Endodermal cell (in vitro differentiated cells): ENCODE measurements at regions not wholly inside any gene's neighbourhood (a gene's known extent, or its start where the extent isn't known, plus 50 kb on each side); places are given as distances from the start of the nearest gene placed in this dataset.
"Not testable (repeated sequence)": the region's sequence is repeated elsewhere in the genome, so short reads cannot be mapped to it uniquely, and the experiment has no call there.

ENCODE experiments used
- DNase-seq: peaks from one replicate; pipeline ENCODE4 v3.0.0-alpha.2; 2017
- H3K27ac ChIP-seq: 2 replicates; pipeline ENCODE4 v1.5.1; 2013; ENCODE audit warnings: mild to moderate bottlenecking, low read depth, low read length, moderate library complexity
- H3K27me3 ChIP-seq: 2 replicates; pipeline ENCODE4 v1.6.1; 2013; ENCODE audit warnings: mild to moderate bottlenecking, low read length, moderate library complexity; ENCODE audit not compliant: insufficient read depth, control insufficient read depth, poor library complexity, severe bottlenecking
- H3K36me3 ChIP-seq: 2 replicates; pipeline ENCODE4 v1.7.0; 2013; ENCODE audit warnings: mild to moderate bottlenecking, low read length, moderate library complexity; ENCODE audit not compliant: control insufficient read depth, insufficient read depth
- H3K4me1 ChIP-seq: one replicate; pipeline ENCODE4 v1.7.0; 2013; ENCODE audit warnings: low read length; ENCODE audit not compliant: control insufficient read depth, insufficient read depth
- H3K4me3 ChIP-seq: 2 replicates; pipeline ENCODE4 v1.5.1; 2013; ENCODE audit warnings: mild to moderate bottlenecking, low read length, moderate library complexity
- H3K9ac ChIP-seq: 2 replicates; pipeline ENCODE4 v1.6.1; 2013; ENCODE audit warnings: mild to moderate bottlenecking, low read length, moderate library complexity; ENCODE audit not compliant: poor library complexity, severe bottlenecking; ENCODE audit errors: extremely low read depth
- H3K9me3 ChIP-seq: 2 replicates; pipeline ENCODE4 v1.6.1; 2013; ENCODE audit warnings: mild to moderate bottlenecking, low read length, moderate library complexity; ENCODE audit not compliant: control insufficient read depth
- H3K27ac Mint-ChIP-seq: 2 replicates; pipeline ENCODE4 v1.8.0; 2020; ENCODE audit warnings: mixed read lengths
- H3K27me3 Mint-ChIP-seq: 2 replicates; pipeline ENCODE4 v1.8.0; 2021; ENCODE audit warnings: mild to moderate bottlenecking, mixed read lengths; ENCODE audit not compliant: insufficient read depth
- H3K36me3 Mint-ChIP-seq: 2 replicates; pipeline ENCODE4 v1.8.0; 2020; ENCODE audit warnings: low read depth, mixed read lengths
- H3K4me1 Mint-ChIP-seq: 2 replicates; pipeline ENCODE4 v1.8.0; 2020; ENCODE audit warnings: mixed read lengths
- H3K4me3 Mint-ChIP-seq: 2 replicates; pipeline ENCODE4 v1.8.0; 2020; ENCODE audit warnings: mild to moderate bottlenecking, moderate library complexity, mixed read lengths
- H3K9me3 Mint-ChIP-seq: 2 replicates; pipeline ENCODE4 v1.8.0; 2020; ENCODE audit warnings: mild to moderate bottlenecking, mixed read lengths
- CTCF ChIP-seq: fragments of 200-600 bp; sonication (generic); conservative IDR thresholded peaks from 2 replicates; pipeline ENCODE4 v1.5.0; 2021; ENCODE audit warnings: antibody characterized with exemption, mild to moderate bottlenecking
- WGBS, 2 experiments: methylation state at CpG; one replicate each; pipeline versions ENCODE4 v1.1.5 to v1.1.7; 2013; ENCODE audit warnings: missing lambda C conversion rate in 2 of 2, mixed read lengths in 1 of 2; ENCODE audit not compliant: insufficient coverage in 1 of 2, insufficient read length in 1 of 2; 5-methylcytosine and 5-hydroxymethylcytosine counted together

- Histone ChIP-seq H3K36me3 (no peaks in the 10 kb centered on the region), H3K9ac (no peak overlapping the region), H3K27me3 (no peaks in the 10 kb centered on the region), H3K4me3 (no peak overlapping the region), H3K27ac (no peak overlapping the region), H3K9me3 (no peaks in the 10 kb centered on the region), H3K4me1 (no peaks in the 10 kb centered on the region)
- TF ChIP-seq CTCF, result no peak
- 30 to 56% methylated on average over 2 to 3 of the region's 3 CpGs for WGBS, 2 experiments
- Mint-ChIP-seq H3K9me3 (no peaks in the 10 kb centered on the region), H3K27me3 (no peaks in the 10 kb centered on the region), H3K27ac (no peak overlapping the region), H3K36me3 (no peaks in the 10 kb centered on the region), H3K4me3 (no peak overlapping the region), H3K4me1 (no peaks in the 10 kb centered on the region)
- DNase-seq, result no peak
Measured at GRCh38 chr3:4207672-4208071, 95.5 kb upstream of the SETMAR start.

GRCh38 chr3:4208556-4208955 is 94.6 kb upstream of the SETMAR start:
- no peak for TF ChIP-seq CTCF
- Mint-ChIP-seq H3K27ac (no peak overlapping the region), H3K4me1 (no peaks in the 10 kb centered on the region), H3K9me3 (peaks cover 2% of the 10 kb centered on the region), H3K36me3 (no peaks in the 10 kb centered on the region), H3K27me3 (no peaks in the 10 kb centered on the region), H3K4me3 (no peak overlapping the region)
- 98 to 100% methylated on average over 2 to 4 of the region's 4 CpGs for WGBS, 2 experiments
- Histone ChIP-seq H3K4me3 (no peak overlapping the region), H3K9me3 (no peaks in the 10 kb centered on the region), H3K36me3 (no peaks in the 10 kb centered on the region), H3K27ac (no peak overlapping the region), H3K27me3 (no peaks in the 10 kb centered on the region), H3K9ac (no peak overlapping the region), H3K4me1 (no peaks in the 10 kb centered on the region)
- DNase-seq, result no peak

GRCh38 chr3:4211610-4212009 is 91.6 kb upstream of the SETMAR start:
- no peaks in the 10 kb centered on the region for H3K27me3 ChIP-seq
- Mint-ChIP-seq H3K4me1 (no peaks in the 10 kb centered on the region), H3K27ac (no peak overlapping the region), H3K27me3 (peaks cover 2% of the 10 kb centered on the region), H3K9me3 (peaks cover 9% of the 10 kb centered on the region), H3K4me3 (no peak overlapping the region), H3K36me3 (no peaks in the 10 kb centered on the region)
- no peak overlapping the region for H3K4me3 ChIP-seq
- no peaks in the 10 kb centered on the region for H3K9me3 ChIP-seq
- TF ChIP-seq CTCF, result no peak
- no peak overlapping the region for H3K9ac ChIP-seq
- no peak overlapping the region for H3K27ac ChIP-seq
- no peaks in the 10 kb centered on the region for H3K36me3 ChIP-seq
- no peak for DNase-seq
- H3K4me1 ChIP-seq, result no peaks in the 10 kb centered on the region
- WGBS, 2 experiments, result 64 to 83% methylated on average over 2 of the region's 2 CpGs

- H3K27ac Mint-ChIP-seq, H3K4me3 ChIP-seq, DNase-seq, H3K36me3 Mint-ChIP-seq, H3K27me3 ChIP-seq, H3K27me3 Mint-ChIP-seq, H3K9ac ChIP-seq, H3K4me1 ChIP-seq, H3K4me3 Mint-ChIP-seq, H3K9me3 ChIP-seq, H3K4me1 Mint-ChIP-seq, H3K27ac ChIP-seq, H3K36me3 ChIP-seq: not testable (repeated sequence)
- peaks cover 14% of the 10 kb centered on the region for H3K9me3 Mint-ChIP-seq
Measured at GRCh38 chr3:4213420-4213819, 89.7 kb upstream of the SETMAR start.

GRCh38 chr3:4216974-4217373 is 86.2 kb upstream of the SETMAR start:
- H3K36me3 ChIP-seq, DNase-seq, H3K4me3 ChIP-seq, H3K4me1 Mint-ChIP-seq, H3K27me3 ChIP-seq, H3K27ac ChIP-seq, H3K9ac ChIP-seq, H3K27ac Mint-ChIP-seq, H3K36me3 Mint-ChIP-seq, H3K4me3 Mint-ChIP-seq, H3K9me3 ChIP-seq, H3K4me1 ChIP-seq, H3K27me3 Mint-ChIP-seq: not testable (repeated sequence)
- 94 to 100% methylated on average over 1 to 2 of the region's 2 CpGs for WGBS, 2 experiments
- H3K9me3 Mint-ChIP-seq, result peaks cover 14% of the 10 kb centered on the region
